OCI-LY1 (cell line): ENCODE measurements at regions not wholly inside any gene's neighbourhood (a gene's known extent, or its start where the extent isn't known, plus 50 kb on each side); places are given as distances from the start of the nearest gene placed in this dataset.

Source experiments
- H2AFZ ChIP-seq: fragments of 200-600 bp; sonication (generic), shearing (Covaris generic); 2 replicates; pipeline ENCODE4 v1.6.0; 2014; ENCODE audit warnings: antibody characterized with exemption, mild to moderate bottlenecking, low read length
- H3F3A ChIP-seq: fragments of 200-600 bp; sonication (generic), shearing (Covaris generic); 2 replicates; pipeline ENCODE4 v1.6.0; 2014; ENCODE audit warnings: mild to moderate bottlenecking, antibody characterized with exemption, low read length, moderate library complexity; ENCODE audit not compliant: insufficient read depth
- H3K27ac ChIP-seq: fragments of 200-600 bp; sonication (generic); 2 replicates; pipeline ENCODE4 v1.5.1; 2014; ENCODE audit warnings: low read length, mixed run types, mild to moderate bottlenecking, low read depth; ENCODE audit not compliant: poor library complexity, severe bottlenecking
- H3K27me3 ChIP-seq: fragments of 200-600 bp; sonication (generic); 2 replicates; pipeline ENCODE4 v1.6.0; 2014; ENCODE audit warnings: antibody characterized with exemption, mild to moderate bottlenecking, low read length, moderate library complexity; ENCODE audit not compliant: insufficient read depth
- H3K36me3 ChIP-seq: fragments of 200-600 bp; sonication (generic); 2 replicates; pipeline ENCODE4 v1.6.1; 2014; ENCODE audit warnings: mild to moderate bottlenecking, antibody characterized with exemption, low read length, moderate library complexity, mixed read lengths; ENCODE audit not compliant: insufficient read depth
- H3K4me1 ChIP-seq: fragments of 200-600 bp; sonication (generic); 2 replicates; pipeline ENCODE4 v1.5.1; 2014; ENCODE audit warnings: mild to moderate bottlenecking, low read length, moderate library complexity; ENCODE audit not compliant: insufficient read depth, severe bottlenecking
- H3K4me2 ChIP-seq: fragments of 200-600 bp; sonication (generic), shearing (Covaris generic); 2 replicates; pipeline ENCODE4 v1.6.1; 2014; ENCODE audit warnings: low read length
- H3K4me3 ChIP-seq: fragments of 200-600 bp; sonication (generic); 2 replicates; pipeline ENCODE4 v1.5.1; 2014; ENCODE audit warnings: low read length, low read depth, mild to moderate bottlenecking, mixed read lengths; ENCODE audit not compliant: poor library complexity, severe bottlenecking
- H3K79me2 ChIP-seq: fragments of 200-600 bp; shearing (Covaris generic); 2 replicates; pipeline ENCODE4 v1.6.1; 2016; ENCODE audit warnings: mixed run types, low read length, mixed read lengths; ENCODE audit not compliant: insufficient read depth
- H3K9ac ChIP-seq: fragments of 200-600 bp; sonication (generic), shearing (Covaris generic); 2 replicates; pipeline ENCODE4 v1.6.1; 2014; ENCODE audit warnings: mild to moderate bottlenecking, low read length, mixed read lengths
- H3K9me2 ChIP-seq: fragments of 200-600 bp; sonication (generic), shearing (Covaris generic); 2 replicates; pipeline ENCODE4 v1.6.1; 2014; ENCODE audit warnings: low read depth, mild to moderate bottlenecking, low read length, mixed read lengths
- H3K9me3 ChIP-seq: fragments of 200-600 bp; shearing (Covaris generic); 2 replicates; pipeline ENCODE4 v1.6.1; 2014; ENCODE audit warnings: low read length, mixed read lengths
- H4K20me1 ChIP-seq: fragments of 200-600 bp; sonication (generic), shearing (Covaris generic); 2 replicates; pipeline ENCODE4 v1.6.0; 2016; ENCODE audit warnings: mild to moderate bottlenecking, low read length; ENCODE audit not compliant: insufficient read depth
- EZH2 ChIP-seq: fragments of 200-600 bp; sonication (generic), shearing (Covaris generic); IDR thresholded peaks from 2 replicates; pipeline ENCODE4 v1.8.0; 2017; ENCODE audit warnings: borderline replicate concordance, mixed run types, mild to moderate bottlenecking, antibody characterized with exemption, low read length, moderate library complexity, mixed read lengths
- TF ChIP-seq, protein P1 (sequence below): fragments of 200-600 bp; sonication (generic), shearing (Covaris generic); IDR thresholded peaks from 2 replicates; pipeline ENCODE4 v1.5.1; 2017; ENCODE audit warnings: mild to moderate bottlenecking, antibody characterized with exemption, low read length, moderate library complexity, mixed read lengths

DNA sequence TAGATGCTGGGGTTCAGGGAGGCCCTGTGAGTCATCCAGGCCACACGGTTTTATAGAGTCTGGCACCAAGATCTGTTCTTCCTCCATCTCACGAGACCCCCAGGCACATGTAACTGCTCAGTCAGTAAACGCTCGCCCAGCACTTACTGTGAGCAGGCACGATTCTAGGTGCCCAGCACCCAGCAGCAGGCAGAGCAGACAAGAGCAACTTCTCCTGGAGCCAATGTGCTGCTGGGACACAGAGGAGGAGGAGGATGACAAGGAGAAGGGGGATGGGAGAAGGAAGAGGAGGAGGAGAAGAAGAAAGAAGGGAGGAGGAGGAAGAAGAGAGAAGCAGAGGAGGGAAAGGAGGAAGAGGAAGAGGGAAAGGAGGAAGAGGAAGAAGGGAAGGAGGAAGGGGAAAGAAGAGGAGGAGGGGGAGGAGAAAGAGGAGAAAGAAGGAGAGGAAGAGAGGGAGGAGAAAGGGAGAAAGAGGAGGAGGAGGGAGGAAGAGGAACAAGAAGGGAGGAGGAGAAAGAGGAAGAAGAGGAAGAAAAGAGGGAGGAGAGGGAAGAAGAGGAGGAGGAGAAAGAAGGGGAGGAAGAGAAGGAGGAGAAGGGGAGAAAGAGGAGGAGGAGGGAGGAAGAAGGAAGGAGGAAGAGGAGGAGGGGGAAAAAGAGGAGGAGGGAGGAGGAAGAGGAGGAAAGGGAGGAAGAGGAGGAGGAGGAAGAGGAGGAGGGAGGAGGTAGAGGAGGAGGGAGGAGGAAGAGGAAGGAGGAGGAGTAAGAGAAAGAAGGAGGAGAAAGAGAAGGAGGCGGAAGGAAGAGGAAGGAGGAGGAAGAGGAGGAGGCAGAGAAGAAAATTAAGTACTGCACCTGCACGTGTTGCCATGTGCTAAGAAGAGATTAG is 77.6 kb upstream of the RTL6 start:
- no peak for TF ChIP-seq EZH2
- TF ChIP-seq, protein P1, sequence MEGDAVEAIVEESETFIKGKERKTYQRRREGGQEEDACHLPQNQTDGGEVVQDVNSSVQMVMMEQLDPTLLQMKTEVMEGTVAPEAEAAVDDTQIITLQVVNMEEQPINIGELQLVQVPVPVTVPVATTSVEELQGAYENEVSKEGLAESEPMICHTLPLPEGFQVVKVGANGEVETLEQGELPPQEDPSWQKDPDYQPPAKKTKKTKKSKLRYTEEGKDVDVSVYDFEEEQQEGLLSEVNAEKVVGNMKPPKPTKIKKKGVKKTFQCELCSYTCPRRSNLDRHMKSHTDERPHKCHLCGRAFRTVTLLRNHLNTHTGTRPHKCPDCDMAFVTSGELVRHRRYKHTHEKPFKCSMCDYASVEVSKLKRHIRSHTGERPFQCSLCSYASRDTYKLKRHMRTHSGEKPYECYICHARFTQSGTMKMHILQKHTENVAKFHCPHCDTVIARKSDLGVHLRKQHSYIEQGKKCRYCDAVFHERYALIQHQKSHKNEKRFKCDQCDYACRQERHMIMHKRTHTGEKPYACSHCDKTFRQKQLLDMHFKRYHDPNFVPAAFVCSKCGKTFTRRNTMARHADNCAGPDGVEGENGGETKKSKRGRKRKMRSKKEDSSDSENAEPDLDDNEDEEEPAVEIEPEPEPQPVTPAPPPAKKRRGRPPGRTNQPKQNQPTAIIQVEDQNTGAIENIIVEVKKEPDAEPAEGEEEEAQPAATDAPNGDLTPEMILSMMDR = no peak
- no peaks in the 10 kb centered on the region for H4K20me1 ChIP-seq
- H3K36me3 ChIP-seq = no peaks in the 10 kb centered on the region
- no peak overlapping the region for H2AFZ ChIP-seq
- no peaks in the 10 kb centered on the region for H3K9me2 ChIP-seq
- H3K79me2 ChIP-seq = no peaks in the 10 kb centered on the region
- no peak overlapping the region for H3K9ac ChIP-seq
- H3F3A ChIP-seq = no peaks in the 10 kb centered on the region
- H3K4me2 ChIP-seq = no peak overlapping the region
- 0 out of 2 replicates have a peak, but pooled peaks cover 4% of the 10 kb centered on the region for H3K27me3 ChIP-seq
- no peak overlapping the region for H3K4me3 ChIP-seq
- H3K4me1 ChIP-seq = no peaks in the 10 kb centered on the region
- H3K9me3 ChIP-seq = no peaks in the 10 kb centered on the region
- no peak overlapping the region for H3K27ac ChIP-seq

DNA sequence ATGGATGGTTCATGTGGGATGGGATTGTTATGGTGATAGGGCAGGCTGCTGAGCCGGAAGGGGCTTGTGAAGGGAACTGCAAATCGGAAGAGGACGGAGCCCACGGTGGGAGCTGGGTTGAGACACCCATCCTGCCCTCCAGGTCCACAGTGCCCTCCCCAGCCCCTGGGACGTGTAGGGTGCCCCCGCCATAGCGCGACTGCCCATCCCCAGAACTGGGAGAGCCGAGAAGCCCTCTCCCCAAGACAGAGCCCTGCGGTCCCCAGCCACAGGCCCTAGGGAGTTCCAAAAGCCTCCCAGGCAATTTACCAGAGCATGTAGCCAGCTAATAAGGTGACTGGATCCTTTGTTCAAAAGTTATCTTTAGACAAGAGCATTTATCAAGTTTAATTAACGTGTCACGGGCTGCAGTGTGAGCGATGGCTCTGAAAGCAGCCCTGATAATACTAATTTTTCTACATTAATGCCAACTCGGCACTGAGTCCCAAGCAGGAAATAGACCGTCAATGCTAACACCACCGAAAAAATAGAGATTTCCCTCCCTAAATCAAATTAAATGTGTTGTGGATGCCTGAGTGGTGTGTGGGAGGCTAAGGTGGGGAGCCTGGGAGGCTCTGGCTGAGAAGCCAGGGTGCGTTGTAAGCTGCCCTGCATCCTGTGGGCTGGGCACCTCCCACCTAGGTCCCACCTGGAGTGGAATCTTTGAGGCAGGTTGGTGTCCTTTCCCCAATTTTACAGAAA is 76.8 kb upstream of the RTL6 start:
- TF ChIP-seq, protein P1 = no peak
- TF ChIP-seq EZH2 = no peak
- H3K4me1 ChIP-seq = no peaks in the 10 kb centered on the region
- no peak overlapping the region for H2AFZ ChIP-seq
- H3K36me3 ChIP-seq = no peaks in the 10 kb centered on the region
- no peak overlapping the region for H3K4me2 ChIP-seq
- H3K9ac ChIP-seq = no peak overlapping the region
- no peaks in the 10 kb centered on the region for H3K9me3 ChIP-seq
- H3K27ac ChIP-seq = no peak overlapping the region
- no peaks in the 10 kb centered on the region for H3F3A ChIP-seq
- H3K4me3 ChIP-seq = no peak overlapping the region
- H3K27me3 ChIP-seq = 0 out of 2 replicates have a peak, but pooled peaks cover 4% of the 10 kb centered on the region
- no peaks in the 10 kb centered on the region for H3K9me2 ChIP-seq
- no peaks in the 10 kb centered on the region for H3K79me2 ChIP-seq
- no peaks in the 10 kb centered on the region for H4K20me1 ChIP-seq

DNA sequence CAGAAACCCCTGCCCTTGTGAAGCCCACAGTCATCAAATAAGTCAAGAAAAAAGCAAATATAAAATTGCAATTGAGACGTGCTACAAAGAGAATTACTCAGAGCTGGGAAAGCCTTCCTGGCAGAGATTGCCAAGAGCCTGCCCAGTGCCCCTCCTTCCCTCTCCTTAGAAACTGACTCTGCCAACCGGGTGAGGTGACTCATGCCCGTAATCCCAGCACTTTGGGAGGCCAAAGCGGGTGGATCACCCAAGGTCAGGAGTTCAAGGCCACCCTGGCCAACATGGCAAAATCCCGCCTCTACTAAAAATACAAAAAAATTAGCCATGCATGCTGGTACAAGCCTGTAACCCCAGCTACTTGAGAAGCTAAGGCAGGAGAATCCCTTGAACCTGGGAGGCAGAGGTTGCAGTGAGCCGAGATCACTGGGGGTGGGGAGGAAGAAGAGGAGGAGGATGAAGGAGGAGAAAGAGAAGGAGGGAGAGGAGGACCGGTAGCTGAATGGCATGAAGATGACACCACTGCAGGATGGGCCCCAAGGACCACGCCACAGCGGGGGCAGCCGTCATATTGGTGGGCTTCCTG is 76.1 kb upstream of the RTL6 start:
- Histone ChIP-seq H3K27ac (no peak overlapping the region), H3K4me2 (no peak overlapping the region)
- TF ChIP-seq EZH2 = no peak
- TF ChIP-seq, protein P1 = no peak

More for the DNA sequence above, 76.1 kb upstream of the RTL6 start:
- Histone ChIP-seq H3K36me3 (no peaks in the 10 kb centered on the region), H4K20me1 (no peaks in the 10 kb centered on the region), H3F3A (no peaks in the 10 kb centered on the region), H3K9me2 (no peaks in the 10 kb centered on the region), H3K4me1 (no peaks in the 10 kb centered on the region), H3K27me3 (0 out of 2 replicates have a peak, but pooled peaks cover 4% of the 10 kb centered on the region), H2AFZ (no peak overlapping the region), H3K79me2 (no peaks in the 10 kb centered on the region), H3K4me3 (no peak overlapping the region), H3K9ac (no peak overlapping the region), H3K9me3 (no peaks in the 10 kb centered on the region)
